ENCODE measurements at regions not wholly inside any gene's neighbourhood (a gene's known extent, or its start where the extent isn't known, plus 50 kb on each side); places are given as distances from the start of the nearest gene placed in this dataset.

GRCh38 chr11:95575517-95575916, 214.1 kb downstream of the FAM76B start:
- H3K36me3 ChIP-seq (ENCODE audit: control insufficient read depth in 1 of 2, insufficient read depth in 2 of 2, low read length in 2 of 2) = no peaks in the 10 kb centered on the region
- no peak overlapping the region for H3K9ac ChIP-seq (ENCODE audit: low read length)
- H3K9me3 ChIP-seq (ENCODE audit: insufficient read depth, low read depth, low read length) = no peaks in the 10 kb centered on the region
- H2AFZ ChIP-seq (ENCODE audit: insufficient read depth, low read length, poor library complexity) = no peak overlapping the region
- no peak overlapping the region for H3K27ac ChIP-seq (ENCODE audit: low read depth, low read length)
- H2BK5ac ChIP-seq (ENCODE audit: low read depth, low read length, poor library complexity) = no peak overlapping the region
- H3K4me2 ChIP-seq (ENCODE audit: low read length) = no peak overlapping the region
- no peak overlapping the region for H3K14ac ChIP-seq (ENCODE audit: low read length)
- H3K4ac ChIP-seq (ENCODE audit: low read depth, low read length) = no peak overlapping the region
- H4K12ac ChIP-seq (ENCODE audit: low read depth, low read length) = no peak overlapping the region
- no peak overlapping the region for H3K18ac ChIP-seq (ENCODE audit: low read length)
- H2BK120ac ChIP-seq (ENCODE audit: insufficient read depth, low read length, poor library complexity) = no peak overlapping the region
- H3K27me3 ChIP-seq (ENCODE audit: insufficient read depth, low read length) = no peaks in the 10 kb centered on the region
- no peak for DNase-seq
- H2AK5ac ChIP-seq (ENCODE audit: low read length) = no peak overlapping the region
- H4K8ac ChIP-seq (ENCODE audit: low read depth, low read length) = no peak overlapping the region
- H3K79me2 ChIP-seq (ENCODE audit: control insufficient read depth, insufficient read depth, low read length, poor library complexity) = no peaks in the 10 kb centered on the region
- no peaks in the 10 kb centered on the region for H3K4me1 ChIP-seq (ENCODE audit: control insufficient read depth in 1 of 2, insufficient read depth in 2 of 2, low read length in 2 of 2)
- H3K23ac ChIP-seq (ENCODE audit: low read length) = no peak overlapping the region
- H3K4me3 ChIP-seq (ENCODE audit: low read depth, low read length) = no peak overlapping the region
- H3K79me1 ChIP-seq (ENCODE audit: low read length) = no peaks in the 10 kb centered on the region
- no CpG with 5 or more reads among the region's 2 CpGs for WGBS (ENCODE audit: extremely low coverage, insufficient coverage, insufficient read length)
- no peak overlapping the region for H4K91ac ChIP-seq (ENCODE audit: low read depth, low read length)
- no peak overlapping the region for H2BK12ac ChIP-seq (ENCODE audit: low read length)

- Histone ChIP-seq H3K79me2 (ENCODE audit: control insufficient read depth, insufficient read depth, low read length, poor library complexity) (no peaks in the 10 kb centered on the region), H3K4ac (ENCODE audit: low read depth, low read length) (no peak overlapping the region), H2BK12ac (ENCODE audit: low read length) (no peak overlapping the region), H2AK5ac (ENCODE audit: low read length) (no peak overlapping the region), H3K36me3 (ENCODE audit: control insufficient read depth in 1 of 2, insufficient read depth in 2 of 2, low read length in 2 of 2) (peaks cover 0 to 2% of the 10 kb centered on the region in 2 experiments), H3K4me3 (ENCODE audit: low read depth, low read length) (no peak overlapping the region), H4K91ac (ENCODE audit: low read depth, low read length) (no peak overlapping the region), H2BK5ac (ENCODE audit: low read depth, low read length, poor library complexity) (no peak overlapping the region), H3K9me3 (ENCODE audit: insufficient read depth, low read depth, low read length) (peaks cover 3% of the 10 kb centered on the region), H2BK120ac (ENCODE audit: insufficient read depth, low read length, poor library complexity) (no peak overlapping the region), H4K8ac (ENCODE audit: low read depth, low read length) (no peak overlapping the region), H4K12ac (ENCODE audit: low read depth, low read length) (no peak overlapping the region), H3K9ac (ENCODE audit: low read length) (no peak overlapping the region), H3K4me1 (ENCODE audit: control insufficient read depth in 1 of 2, insufficient read depth in 2 of 2, low read length in 2 of 2) (no peaks in the 10 kb centered on the region), H3K4me2 (ENCODE audit: low read length) (no peak overlapping the region), H3K27ac (ENCODE audit: low read depth, low read length) (no peak overlapping the region), H3K27me3 (ENCODE audit: insufficient read depth, low read length) (no peaks in the 10 kb centered on the region), H2AFZ (ENCODE audit: insufficient read depth, low read length, poor library complexity) (no peak overlapping the region), H3K18ac (ENCODE audit: low read length) (no peak overlapping the region), H3K14ac (ENCODE audit: low read length) (no peak overlapping the region), H3K79me1 (ENCODE audit: low read length) (no peaks in the 10 kb centered on the region), H3K23ac (ENCODE audit: low read length) (no peak overlapping the region)
- WGBS (ENCODE audit: extremely low coverage, insufficient coverage, insufficient read length) = no CpG with 5 or more reads among the region's 2 CpGs
- DNase-seq = no peak
These were observed 217.8 kb downstream of the FAM76B start for GRCh38 chr11:95571718-95572260.

- no peak overlapping the region for H2BK120ac ChIP-seq (ENCODE audit: insufficient read depth, low read length, poor library complexity)
- no peaks in the 10 kb centered on the region for H3K4me1 ChIP-seq (ENCODE audit: control insufficient read depth in 1 of 2, insufficient read depth in 2 of 2, low read length in 2 of 2)
- no peak overlapping the region for H3K14ac ChIP-seq (ENCODE audit: low read length)
- H2BK5ac ChIP-seq (ENCODE audit: low read depth, low read length, poor library complexity) = no peak overlapping the region
- no peak overlapping the region for H3K18ac ChIP-seq (ENCODE audit: low read length)
- H3K4me2 ChIP-seq (ENCODE audit: low read length) = no peak overlapping the region
- H3K27me3 ChIP-seq (ENCODE audit: insufficient read depth, low read length) = no peaks in the 10 kb centered on the region
- no peak overlapping the region for H3K27ac ChIP-seq (ENCODE audit: low read depth, low read length)
- no peak overlapping the region for H3K23ac ChIP-seq (ENCODE audit: low read length)
- H2AK5ac ChIP-seq (ENCODE audit: low read length) = no peak overlapping the region
- H3K4me3 ChIP-seq (ENCODE audit: low read depth, low read length) = no peak overlapping the region
- no peaks in the 10 kb centered on the region for H3K79me2 ChIP-seq (ENCODE audit: control insufficient read depth, insufficient read depth, low read length, poor library complexity)
- no peak overlapping the region for H3K4ac ChIP-seq (ENCODE audit: low read depth, low read length)
- no peak overlapping the region for H4K12ac ChIP-seq (ENCODE audit: low read depth, low read length)
- H4K91ac ChIP-seq (ENCODE audit: low read depth, low read length) = no peak overlapping the region
- no peak overlapping the region for H2AFZ ChIP-seq (ENCODE audit: insufficient read depth, low read length, poor library complexity)
- no peak for DNase-seq
- H3K36me3 ChIP-seq (ENCODE audit: control insufficient read depth in 1 of 2, insufficient read depth in 2 of 2, low read length in 2 of 2) = peaks cover 0 to 2% of the 10 kb centered on the region in 2 experiments
- H3K9me3 ChIP-seq (ENCODE audit: insufficient read depth, low read depth, low read length) = peaks cover 3% of the 10 kb centered on the region
- no CpG with 5 or more reads among the region's 2 CpGs for WGBS (ENCODE audit: extremely low coverage, insufficient coverage, insufficient read length)
- no peak overlapping the region for H3K9ac ChIP-seq (ENCODE audit: low read length)
- no peak overlapping the region for H2BK12ac ChIP-seq (ENCODE audit: low read length)
- H3K79me1 ChIP-seq (ENCODE audit: low read length) = no peaks in the 10 kb centered on the region
- H4K8ac ChIP-seq (ENCODE audit: low read depth, low read length) = no peak overlapping the region
These were observed 218.7 kb downstream of the FAM76B start for GRCh38 chr11:95570845-95571244.

- no peaks in the 10 kb centered on the region for H3K4me1 ChIP-seq (ENCODE audit: control insufficient read depth in 1 of 2, insufficient read depth in 2 of 2, low read length in 2 of 2)
- H3K4ac ChIP-seq (ENCODE audit: low read depth, low read length) = no peak overlapping the region
- peaks cover 3% of the 10 kb centered on the region for H3K9me3 ChIP-seq (ENCODE audit: insufficient read depth, low read depth, low read length)
- H3K36me3 ChIP-seq (ENCODE audit: control insufficient read depth in 1 of 2, insufficient read depth in 2 of 2, low read length in 2 of 2) = peaks cover 0 to 2% of the 10 kb centered on the region in 2 experiments
- H4K91ac ChIP-seq (ENCODE audit: low read depth, low read length) = no peak overlapping the region
- no peak for DNase-seq
- H3K18ac ChIP-seq (ENCODE audit: low read length) = no peak overlapping the region
- no peak overlapping the region for H3K9ac ChIP-seq (ENCODE audit: low read length)
- H4K12ac ChIP-seq (ENCODE audit: low read depth, low read length) = no peak overlapping the region
- H3K4me2 ChIP-seq (ENCODE audit: low read length) = no peak overlapping the region
- H3K79me1 ChIP-seq (ENCODE audit: low read length) = no peaks in the 10 kb centered on the region
- H3K27me3 ChIP-seq (ENCODE audit: insufficient read depth, low read length) = no peaks in the 10 kb centered on the region
- H4K8ac ChIP-seq (ENCODE audit: low read depth, low read length) = no peak overlapping the region
- no CpG with 5 or more reads among the region's 2 CpGs for WGBS (ENCODE audit: extremely low coverage, insufficient coverage, insufficient read length)
- no peak overlapping the region for H2AK5ac ChIP-seq (ENCODE audit: low read length)
- no peak overlapping the region for H2AFZ ChIP-seq (ENCODE audit: insufficient read depth, low read length, poor library complexity)
- no peak overlapping the region for H3K14ac ChIP-seq (ENCODE audit: low read length)
- no peaks in the 10 kb centered on the region for H3K79me2 ChIP-seq (ENCODE audit: control insufficient read depth, insufficient read depth, low read length, poor library complexity)
- H2BK120ac ChIP-seq (ENCODE audit: insufficient read depth, low read length, poor library complexity) = no peak overlapping the region
- no peak overlapping the region for H3K27ac ChIP-seq (ENCODE audit: low read depth, low read length)
- no peak overlapping the region for H3K4me3 ChIP-seq (ENCODE audit: low read depth, low read length)
- no peak overlapping the region for H2BK5ac ChIP-seq (ENCODE audit: low read depth, low read length, poor library complexity)
- H3K23ac ChIP-seq (ENCODE audit: low read length) = no peak overlapping the region
- no peak overlapping the region for H2BK12ac ChIP-seq (ENCODE audit: low read length)
These were observed 220.4 kb downstream of the FAM76B start for GRCh38 chr11:95569207-95569606.
